Panc1 (cell line): ENCODE measurements at regions not wholly inside any gene's neighbourhood (a gene's known extent, or its start where the extent isn't known, plus 50 kb on each side); places are given as distances from the start of the nearest gene placed in this dataset.
A peak's percentile ranks its signal among the peaks of the same experiment; 100 is the strongest.

ENCODE experiments used
- ATAC-seq: fragments of 200-7000 bp; cut with Tn5 transposase; 2 replicates; pipeline ENCODE4 v1.9.1; 2020; ENCODE audit warnings: mild to moderate bottlenecking, moderate library complexity
- BruUV-seq: library from RNA; stranded (reverse); fragments of 400-500 nt; replicated peaks from 2 replicates; lab custom pipeline; 2021; lab: Mats Ljungman, UMichigan
- CTCF ChIA-PET: fragments of 300-600 bp; sonication (Branson Sonifier 250); formaldehyde crosslinking; loops from one replicate; lab custom pipeline; 2022; ENCODE audit warnings: antibody characterized with exemption; lab: Charles Lee
- POLR2A ChIA-PET: fragments of 300-600 bp; sonication (Branson Sonifier 250); formaldehyde crosslinking; loops from one replicate; lab custom pipeline; 2022; ENCODE audit warnings: antibody characterized with exemption; lab: Charles Lee
- DNase-seq: peaks from one replicate; pipeline ENCODE4 v3.0.0-alpha.2; 2010; ENCODE audit warnings: low read depth, low spot score
- H3K27ac ChIP-seq: 2 replicates; pipeline ENCODE4 v1.5.1; 2011; ENCODE audit warnings: mild to moderate bottlenecking, low read length, inconsistent platforms
- H3K27me3 ChIP-seq: fragments of 200-500 bp; sonication (Bioruptor generic); 2 replicates; pipeline ENCODE4 v1.6.0; 2014; ENCODE audit warnings: low read length, inconsistent platforms; ENCODE audit not compliant: control insufficient read depth, insufficient read depth
- H3K36me3 ChIP-seq: fragments of 200-500 bp; sonication (Bioruptor generic); 2 replicates; pipeline ENCODE4 v1.5.1; 2014; ENCODE audit warnings: inconsistent platforms, mild to moderate bottlenecking, low read length, moderate library complexity; ENCODE audit not compliant: control insufficient read depth, insufficient read depth
- H3K4me1 ChIP-seq: 2 replicates; pipeline ENCODE4 v1.5.1; 2011; ENCODE audit warnings: inconsistent platforms, mild to moderate bottlenecking, low read length, moderate library complexity; ENCODE audit not compliant: control insufficient read depth, insufficient read depth
- H3K4me3 ChIP-seq, 2 experiments: 2 replicates each; pipeline ENCODE4 v1.5.1; 2011 to 2012; ENCODE audit warnings: low read depth in 2 of 2, low read length in 2 of 2, mild to moderate bottlenecking in 2 of 2, inconsistent platforms in 1 of 2, moderate library complexity in 1 of 2
- H3K9me3 ChIP-seq: fragments of 200-500 bp; sonication (Bioruptor generic); 2 replicates; pipeline ENCODE4 v1.5.1; 2014; ENCODE audit warnings: low read depth, mild to moderate bottlenecking, inconsistent platforms, low read length, moderate library complexity; ENCODE audit not compliant: control insufficient read depth, insufficient read depth
- CTCF ChIP-seq: fragments of 450-650 bp; IDR thresholded peaks from 2 replicates; pipeline ENCODE4 v1.5.1; 2017; ENCODE audit warnings: mild to moderate bottlenecking
- POLR2AphosphoS5 ChIP-seq: IDR thresholded peaks from 2 replicates; pipeline ENCODE4 v1.6.1; 2012; ENCODE audit warnings: mild to moderate bottlenecking, low read depth, low read length, moderate library complexity
- REST ChIP-seq, 2 experiments: IDR thresholded peaks; 2 replicates each; pipeline ENCODE4 v1.6.1; 2011 to 2012; ENCODE audit warnings: low read depth in 2 of 2, control low read depth in 1 of 2, low read length in 1 of 2, mild to moderate bottlenecking in 1 of 2, moderate library complexity in 1 of 2; ENCODE audit not compliant: insufficient read depth in 1 of 2
- SIN3A ChIP-seq: IDR thresholded peaks from 2 replicates; pipeline ENCODE4 v1.6.1; 2012; ENCODE audit warnings: low read depth, mild to moderate bottlenecking, low read length, moderate library complexity, borderline replicate concordance; ENCODE audit not compliant: insufficient read depth
- TCF7L2 ChIP-seq: IDR thresholded peaks from 2 replicates; pipeline ENCODE4 v1.6.1; 2011; ENCODE audit warnings: mild to moderate bottlenecking, low read depth, low read length, inconsistent platforms
- in situ Hi-C: cut with HindIII; loops from 2 replicates; pipeline ENCODE4 v1.10.0; 2016; ENCODE audit warnings: low sequenced_read_pairs, low pct_unique_long_range_greater_than_20kb
- intact Hi-C: fragments of 100-400 bp; cut with micrococcal nuclease; formaldehyde crosslinking; loops from one replicate; pipeline ENCODE4 v1.10.0; 2022; ENCODE audit not compliant: unreplicated experiment

- H3K4me3 ChIP-seq: no peak overlapping the region
- ATAC-seq (no peak), DNase-seq (no peak)
- ChIA-PET POLR2A (no interaction called here), CTCF (no interaction called here)
- no peaks in the 10 kb centered on the region for H3K27me3 ChIP-seq
- BruUV-seq: no TSS peak
- no peaks in the 10 kb centered on the region for H3K36me3 ChIP-seq
- intact Hi-C loops: no loop called here
- H3K27ac ChIP-seq: no peak overlapping the region
- in situ Hi-C loops: no loop called here
- H3K9me3 ChIP-seq: no peaks in the 10 kb centered on the region
- H3K4me1 ChIP-seq: peaks cover 5% of the 10 kb centered on the region; the same call in 1 of the 2 replicates
- no peak for TF ChIP-seq SIN3A
- no peak for TF ChIP-seq CTCF
- TF ChIP-seq REST (IDR thresholded peaks at IDR 0.05; ENCODE audit: insufficient read depth in 1 of 2, low read depth in 2 of 2, low read length in 1 of 2): no peak
- no peak for TF ChIP-seq POLR2AphosphoS5
Observed at GRCh38 chr7:17136126-17136525, 162.3 kb upstream of the AHR start.

GRCh38 chr7:17139081-17139480, 159.4 kb upstream of the AHR start:
- TF ChIP-seq REST (IDR thresholded peaks at IDR 0.05; ENCODE audit: insufficient read depth in 1 of 2, low read depth in 2 of 2, low read length in 1 of 2) (no peak), CTCF (no peak), POLR2AphosphoS5 (no peak), TCF7L2 (no peak), SIN3A (no peak)
- Histone ChIP-seq H3K36me3 (no peaks in the 10 kb centered on the region), H3K9me3 (no peaks in the 10 kb centered on the region), H3K4me1 (peaks cover 5% of the 10 kb centered on the region; the same call in 1 of the 2 replicates), H3K27me3 (no peaks in the 10 kb centered on the region), H3K27ac (peak overlapping the region; percentile 10; the same call in 1 of the 2 replicates), H3K4me3 (no peak overlapping the region)
- ATAC-seq: no peak
- no TSS peak for BruUV-seq
- ChIA-PET CTCF (no interaction called here), POLR2A (no interaction called here)
- intact Hi-C loops: no loop called here
- in situ Hi-C loops: no loop called here
- no peak for DNase-seq
